Mammary epithelial cell (primary cell): ENCODE measurements at regions not wholly inside any gene's neighbourhood (a gene's known extent, or its start where the extent isn't known, plus 50 kb on each side); places are given as distances from the start of the nearest gene placed in this dataset.

Experiments
- CTCF ChIP-seq, 2 donors: IDR thresholded peaks in 1 of 2; conservative IDR thresholded peaks in 1 of 2; 2 replicates each; pipeline ENCODE4 v1.5.1; 2011 to 2012; ENCODE audit warnings: inconsistent platforms in 2 of 2, low read length in 2 of 2, mild to moderate bottlenecking in 2 of 2, control low read depth in 1 of 2, low read depth in 1 of 2; ENCODE audit not compliant: insufficient read depth in 1 of 2; ENCODE audit errors: extremely low read depth in 1 of 2
- EZH2 ChIP-seq: IDR thresholded peaks from 2 replicates; pipeline ENCODE4 v1.6.1; 2012; ENCODE audit warnings: low read length, inconsistent platforms, borderline replicate concordance

GRCh38 chr3:152079980-152080379 lies 188.7 kb upstream of the MBNL1 start:
- TF ChIP-seq CTCF (conservative IDR thresholded peaks at IDR 0.05 in 1 of 2, IDR thresholded peaks at IDR 0.05 in 1 of 2; ENCODE audit: extremely low read depth in 1 of 2, insufficient read depth in 1 of 2, low read depth in 1 of 2, low read length in 2 of 2), result no peak
- TF ChIP-seq EZH2, result no peak
